HEK293 (cell line): ENCODE measurements at regions not wholly inside any gene's neighbourhood (a gene's known extent, or its start where the extent isn't known, plus 50 kb on each side); places are given as distances from the start of the nearest gene placed in this dataset.

Experiments
- HOXA7 ChIP-seq: sonication (generic); formaldehyde crosslinking; IDR thresholded peaks from 2 replicates; pipeline ENCODE4 v1.8.1; 2022; ENCODE audit warnings: missing genetic modification reagents, borderline replicate concordance
- YY1 ChIP-seq: fragments of 450-650 bp; formaldehyde crosslinking; IDR thresholded peaks from 2 replicates; pipeline ENCODE4 v1.5.1; 2018; ENCODE audit warnings: missing biosample characterization, missing genetic modification characterization
- ZBTB21 ChIP-seq: fragments of 450-650 bp; formaldehyde crosslinking; IDR thresholded peaks from 2 replicates; pipeline ENCODE4 v1.5.1; 2017; ENCODE audit warnings: missing biosample characterization, missing genetic modification characterization
- ZBTB8A ChIP-seq: fragments of 450-650 bp; formaldehyde crosslinking; IDR thresholded peaks from 2 replicates; pipeline ENCODE4 v1.5.1; 2016; ENCODE audit warnings: missing biosample characterization, missing genetic modification characterization
- ZNF114 ChIP-seq: fragments of 450-650 bp; formaldehyde crosslinking; IDR thresholded peaks from 2 replicates; pipeline ENCODE4 v1.5.0; 2017; ENCODE audit warnings: missing biosample characterization, missing genetic modification characterization
- ZNF138 ChIP-seq: fragments of 450-650 bp; formaldehyde crosslinking; IDR thresholded peaks from 2 replicates; pipeline ENCODE4 v1.5.1; 2016; ENCODE audit warnings: missing biosample characterization, missing genetic modification characterization, borderline replicate concordance
- ZNF341 ChIP-seq: fragments of 450-650 bp; formaldehyde crosslinking; IDR thresholded peaks from 2 replicates; pipeline ENCODE4; 2016; ENCODE audit warnings: low read depth, missing biosample characterization, missing genetic modification characterization
- ZNF37A ChIP-seq: fragments of 450-650 bp; IDR thresholded peaks from 2 replicates; pipeline ENCODE4 v1.5.1; 2018; ENCODE audit warnings: missing biosample characterization, missing genetic modification characterization
- TF ChIP-seq, protein P1 (sequence below): fragments of 450-650 bp; formaldehyde crosslinking; IDR thresholded peaks from 2 replicates; pipeline ENCODE4 v1.5.1; 2017; ENCODE audit warnings: missing biosample characterization, missing genetic modification characterization
- TF ChIP-seq, protein P2 (sequence below): fragments of 450-650 bp; formaldehyde crosslinking; IDR thresholded peaks from 2 replicates; pipeline ENCODE4 v1.5.1; 2016; ENCODE audit warnings: missing biosample characterization, missing genetic modification characterization

DNA sequence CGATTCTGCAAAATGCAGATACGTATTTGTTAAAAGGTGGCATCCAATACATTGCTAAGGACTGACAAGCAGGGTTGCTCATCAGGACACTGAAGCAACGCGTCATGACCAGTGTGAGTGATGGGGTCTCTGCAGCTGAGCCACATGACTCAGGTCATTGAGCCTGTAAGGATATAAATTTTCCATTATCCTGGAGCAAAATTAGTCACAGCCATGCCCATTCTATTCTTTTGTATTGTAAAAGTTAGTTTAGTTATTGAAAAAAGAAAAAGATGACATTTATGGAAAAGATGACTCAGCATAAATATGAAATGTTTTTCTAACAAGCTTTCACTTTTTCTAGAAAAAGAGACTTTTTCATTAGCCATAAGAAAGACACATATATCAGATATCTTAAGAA, 268.0 kb upstream of the TMEM132C start:
- TF ChIP-seq, protein P1, sequence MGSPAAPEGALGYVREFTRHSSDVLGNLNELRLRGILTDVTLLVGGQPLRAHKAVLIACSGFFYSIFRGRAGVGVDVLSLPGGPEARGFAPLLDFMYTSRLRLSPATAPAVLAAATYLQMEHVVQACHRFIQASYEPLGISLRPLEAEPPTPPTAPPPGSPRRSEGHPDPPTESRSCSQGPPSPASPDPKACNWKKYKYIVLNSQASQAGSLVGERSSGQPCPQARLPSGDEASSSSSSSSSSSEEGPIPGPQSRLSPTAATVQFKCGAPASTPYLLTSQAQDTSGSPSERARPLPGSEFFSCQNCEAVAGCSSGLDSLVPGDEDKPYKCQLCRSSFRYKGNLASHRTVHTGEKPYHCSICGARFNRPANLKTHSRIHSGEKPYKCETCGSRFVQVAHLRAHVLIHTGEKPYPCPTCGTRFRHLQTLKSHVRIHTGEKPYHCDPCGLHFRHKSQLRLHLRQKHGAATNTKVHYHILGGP (tag by site-specific recombination) = no peak
- no peak for TF ChIP-seq ZBTB8A (tag by site-specific recombination)
- TF ChIP-seq ZNF138 (tag by site-specific recombination) = no peak
- TF ChIP-seq, protein P2, sequence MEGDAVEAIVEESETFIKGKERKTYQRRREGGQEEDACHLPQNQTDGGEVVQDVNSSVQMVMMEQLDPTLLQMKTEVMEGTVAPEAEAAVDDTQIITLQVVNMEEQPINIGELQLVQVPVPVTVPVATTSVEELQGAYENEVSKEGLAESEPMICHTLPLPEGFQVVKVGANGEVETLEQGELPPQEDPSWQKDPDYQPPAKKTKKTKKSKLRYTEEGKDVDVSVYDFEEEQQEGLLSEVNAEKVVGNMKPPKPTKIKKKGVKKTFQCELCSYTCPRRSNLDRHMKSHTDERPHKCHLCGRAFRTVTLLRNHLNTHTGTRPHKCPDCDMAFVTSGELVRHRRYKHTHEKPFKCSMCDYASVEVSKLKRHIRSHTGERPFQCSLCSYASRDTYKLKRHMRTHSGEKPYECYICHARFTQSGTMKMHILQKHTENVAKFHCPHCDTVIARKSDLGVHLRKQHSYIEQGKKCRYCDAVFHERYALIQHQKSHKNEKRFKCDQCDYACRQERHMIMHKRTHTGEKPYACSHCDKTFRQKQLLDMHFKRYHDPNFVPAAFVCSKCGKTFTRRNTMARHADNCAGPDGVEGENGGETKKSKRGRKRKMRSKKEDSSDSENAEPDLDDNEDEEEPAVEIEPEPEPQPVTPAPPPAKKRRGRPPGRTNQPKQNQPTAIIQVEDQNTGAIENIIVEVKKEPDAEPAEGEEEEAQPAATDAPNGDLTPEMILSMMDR (tag by site-specific recombination) = no peak
- no peak for TF ChIP-seq YY1
- no peak for TF ChIP-seq HOXA7 (CRISPR knock-in tag)
- TF ChIP-seq ZNF341 (tag by site-specific recombination) = no peak
- no peak for TF ChIP-seq ZBTB21 (tag by site-specific recombination)
- TF ChIP-seq ZNF37A (tag by site-specific recombination) = no peak
- TF ChIP-seq ZNF114 (tag by site-specific recombination) = no peak
